ENCODE measurements at regions not wholly inside any gene's neighbourhood (a gene's known extent, or its start where the extent isn't known, plus 50 kb on each side); places are given as distances from the start of the nearest gene placed in this dataset.
A peak's percentile ranks its signal among the peaks of the same experiment; 100 is the strongest.

DNA sequence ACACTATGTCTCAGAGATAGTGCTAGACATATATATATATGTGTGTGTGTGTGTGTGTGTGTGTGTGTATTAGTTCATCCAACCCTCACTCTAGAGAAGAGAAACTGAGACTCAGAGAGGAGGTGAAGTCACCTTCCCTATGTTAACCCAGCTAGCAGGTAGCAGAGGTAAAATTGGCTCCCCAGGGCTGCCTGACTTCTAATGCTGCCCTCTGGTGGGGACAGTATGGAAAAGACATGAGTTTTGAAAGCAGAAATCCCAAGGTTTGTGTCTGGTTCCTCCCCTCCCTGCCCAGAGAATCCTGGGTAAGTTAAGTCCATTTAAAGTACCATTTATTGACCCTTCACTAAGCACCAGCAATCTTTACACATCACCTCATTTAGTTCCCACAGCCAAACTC lies 137.7 kb downstream of the THNSL2 start:
- TF ChIP-seq CTCF (IDR thresholded peaks at IDR 0.05; ENCODE audit: low read depth, low read length, poor library complexity, severe bottlenecking) (peak; percentile 67), EZH2phosphoT487 (IDR thresholded peaks at IDR 0.05; ENCODE audit: borderline replicate concordance, low read length) (no peak)
